NCI-H2227 (cell line): ENCODE measurements at regions not wholly inside any gene's neighbourhood (a gene's known extent, or its start where the extent isn't known, plus 50 kb on each side); places are given as distances from the start of the nearest gene placed in this dataset.

Experiments
- DNase-seq: peaks from one replicate; lab custom pipeline; 2025; ENCODE audit not compliant: unreplicated experiment; lab: John Stamatoyannopoulos, UW

DNA sequence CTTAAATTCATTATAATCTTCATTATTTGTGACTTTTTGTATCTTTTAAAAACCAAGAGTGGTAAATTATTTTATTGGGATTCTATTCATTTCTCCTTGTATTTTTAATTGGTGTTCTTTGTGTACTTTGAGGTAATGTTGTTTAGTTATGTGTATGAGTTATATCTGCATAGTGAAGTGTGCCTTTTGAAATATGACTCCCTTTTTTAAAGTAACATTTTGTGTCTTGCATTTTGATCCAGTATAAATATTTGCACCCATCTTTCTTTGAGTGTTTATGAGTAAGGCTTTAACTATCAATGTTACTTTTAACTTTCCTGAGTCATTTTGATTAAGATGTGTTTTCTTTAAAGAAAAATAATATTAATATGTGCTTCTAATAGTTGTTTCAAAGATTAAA is 90.0 kb upstream of the MYOCD start:
- no peak for DNase-seq

- no peak for DNase-seq
These were observed 86.4 kb upstream of the MYOCD start for GRCh38 chr17:12579288-12579687.

- no peak for DNase-seq
These were observed 85.0 kb upstream of the MYOCD start for GRCh38 chr17:12580640-12581039.

GRCh38 chr17:12584727-12585126 is 81.0 kb upstream of the MYOCD start:
- DNase-seq, result no peak

DNA sequence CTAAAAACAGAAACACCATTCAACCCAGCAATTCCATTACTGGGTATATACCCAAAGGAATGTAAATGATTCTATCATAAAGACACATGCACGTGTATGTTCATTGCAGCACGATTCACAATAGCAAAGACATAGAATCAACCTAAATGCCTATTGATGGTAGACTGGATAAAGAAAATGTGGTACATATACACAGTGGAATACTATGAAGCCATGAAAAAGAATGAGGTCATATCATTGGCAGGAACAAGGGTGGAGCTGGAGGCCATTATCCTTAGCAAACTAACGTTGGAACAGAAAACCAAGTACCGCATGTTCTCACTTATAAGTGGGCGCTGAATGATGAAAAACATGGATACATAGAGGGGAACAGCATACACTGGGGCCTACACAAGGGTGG is 77.2 kb upstream of the MYOCD start:
- no peak for DNase-seq

DNA sequence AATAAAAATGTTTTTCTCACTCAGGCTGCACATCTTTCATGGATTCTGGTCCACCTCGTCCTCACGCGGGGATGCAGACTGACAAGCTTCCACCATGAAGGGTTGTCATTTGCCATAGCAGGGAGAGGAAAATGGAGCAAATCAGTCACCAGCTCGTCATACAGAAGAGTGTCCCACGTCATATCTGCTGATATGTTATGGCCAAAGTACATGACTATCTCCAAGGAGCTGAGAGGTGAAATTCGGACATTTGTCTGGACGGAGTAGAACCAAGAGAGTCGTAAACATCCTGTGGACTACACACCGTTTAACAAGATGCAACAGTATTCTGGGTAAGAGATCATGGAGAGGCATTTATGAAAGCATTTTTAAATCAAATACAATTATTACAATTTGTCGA is 75.3 kb upstream of the MYOCD start:
- DNase-seq, result no peak

GRCh38 chr17:12591021-12591735 is 74.5 kb upstream of the MYOCD start:
- DNase-seq, result no peak

DNA sequence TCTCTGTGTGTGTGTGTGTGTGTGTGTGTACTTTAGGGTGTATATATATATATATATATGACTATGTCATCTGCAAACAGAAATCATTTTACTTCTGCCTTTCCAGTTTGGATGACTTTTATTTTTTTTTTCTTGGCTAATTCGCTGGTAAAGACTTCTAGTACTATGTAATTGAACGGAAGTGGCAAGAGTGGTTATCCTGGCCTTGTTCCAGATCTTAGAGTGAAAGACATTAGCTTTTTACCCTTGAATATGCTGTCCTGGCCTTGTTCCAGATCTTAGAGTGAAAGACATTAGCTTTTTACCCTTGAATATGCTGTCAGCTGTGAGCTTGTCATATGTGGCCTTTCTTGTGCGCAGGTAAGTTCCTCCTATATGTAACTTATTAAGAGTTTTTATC is 72.7 kb upstream of the MYOCD start:
- DNase-seq, result no peak

DNA sequence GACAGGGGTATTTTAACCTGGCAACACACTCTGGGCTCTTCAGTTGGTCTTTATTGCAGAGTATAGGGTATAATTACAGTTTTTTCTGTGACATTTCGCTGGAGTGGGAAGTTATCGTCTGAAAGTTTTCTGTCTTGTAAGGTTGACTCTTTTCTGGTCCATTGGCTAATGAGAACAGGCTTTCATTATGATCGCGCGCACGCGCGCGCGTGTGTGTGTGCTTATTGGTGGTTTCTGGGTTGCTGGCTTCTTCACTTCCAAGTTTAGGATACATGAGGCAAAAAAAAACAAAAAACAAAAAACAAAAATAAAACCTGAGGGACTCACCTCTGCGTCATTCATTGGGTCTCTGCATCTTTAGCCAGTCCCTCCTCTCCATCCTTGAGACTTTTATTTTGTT is 68.7 kb upstream of the MYOCD start:
- DNase-seq, result no peak

DNA sequence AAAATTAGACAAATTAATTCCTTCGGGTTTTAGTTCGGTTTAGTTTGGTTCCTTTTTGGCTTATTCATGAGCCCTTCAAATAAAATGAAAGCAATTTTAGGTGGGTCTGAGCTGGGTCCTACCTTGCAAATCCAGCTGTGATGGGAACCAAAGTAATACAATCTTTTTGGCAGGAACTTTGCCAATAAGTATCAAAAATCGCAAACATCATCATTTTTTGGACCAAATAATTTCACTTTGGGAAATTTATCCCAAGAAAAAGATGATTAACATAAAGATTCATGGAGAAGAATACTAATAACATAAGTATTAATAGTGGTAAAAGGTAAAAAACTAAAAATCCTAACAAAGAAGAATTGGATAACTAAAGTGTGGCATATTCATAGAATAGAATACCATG is 67.8 kb upstream of the MYOCD start:
- DNase-seq, result no peak

- no peak for DNase-seq
These were observed 66.3 kb upstream of the MYOCD start for GRCh38 chr17:12599186-12599920.

- DNase-seq, result no peak
These were observed 65.3 kb upstream of the MYOCD start for GRCh38 chr17:12600349-12600748.

GRCh38 chr17:12603566-12603965 is 62.1 kb upstream of the MYOCD start:
- no peak for DNase-seq

DNA sequence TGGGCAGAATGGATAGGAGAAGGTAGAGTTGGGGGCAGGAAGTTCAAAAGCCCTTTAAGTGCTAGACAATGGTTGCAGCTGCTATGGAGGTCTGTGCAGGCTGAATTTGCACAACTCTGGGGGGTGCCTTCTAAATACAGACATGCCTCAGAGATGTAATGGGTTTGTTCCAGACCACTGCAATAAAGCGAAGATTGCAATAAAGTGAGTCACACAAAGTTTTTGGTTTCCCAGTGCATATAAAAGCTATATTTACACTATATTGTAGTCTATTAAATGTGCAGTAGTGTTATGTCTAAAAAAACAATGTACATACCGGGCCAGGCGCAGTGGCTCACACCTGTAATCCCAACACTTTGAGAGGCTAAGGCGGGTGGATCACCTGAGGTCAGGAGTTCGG is 60.5 kb upstream of the MYOCD start:
- DNase-seq, result no peak

DNA sequence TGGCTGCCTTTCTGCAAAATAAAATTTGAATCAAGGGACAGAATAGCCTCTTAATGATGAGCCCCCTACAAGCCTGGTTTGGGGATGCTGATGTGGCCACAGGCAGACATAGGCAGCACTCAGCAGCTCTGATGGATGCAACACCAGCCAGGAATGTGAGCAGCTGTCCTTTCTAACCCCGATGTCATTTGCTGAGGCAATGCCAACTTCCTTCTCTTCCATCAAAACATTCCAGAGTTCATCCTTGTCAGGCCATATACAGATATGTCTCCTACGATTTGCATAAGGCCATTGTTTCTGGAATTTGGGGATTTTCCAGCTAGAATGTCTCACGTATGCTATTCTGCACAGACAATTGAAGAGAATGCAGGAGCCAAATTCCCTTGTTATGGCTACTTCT is 52.1 kb upstream of the MYOCD start:
- no peak for DNase-seq
